ENCODE measurements at regions not wholly inside any gene's neighbourhood (a gene's known extent, or its start where the extent isn't known, plus 50 kb on each side); places are given as distances from the start of the nearest gene placed in this dataset.
"Not testable (repeated sequence)": the region's sequence is repeated elsewhere in the genome, so short reads cannot be mapped to it uniquely, and the experiment has no call there.

- Histone ChIP-seq H3K27ac (no peak overlapping the region), H3K27me3 (no peaks in the 10 kb centered on the region), H3K9me3 (no peaks in the 10 kb centered on the region), H3K4me3 (ENCODE audit: low read depth in 1 of 2, low read length in 1 of 2) (no peak overlapping the region), H3K4me1 (ENCODE audit: control insufficient read depth in 1 of 2, insufficient read depth in 1 of 2, low read depth in 1 of 2, low read length in 1 of 2) (peaks cover 12 to 14% of the 10 kb centered on the region in 2 experiments), H3K36me3 (no peaks in the 10 kb centered on the region)
- TF ChIP-seq CTCF (IDR thresholded peaks at IDR 0.05), result no peak
Observed at GRCh38 chr21:17697473-17697872, 84.8 kb upstream of the BTG3 start.

GRCh38 chr21:17694416-17694815 lies 81.7 kb upstream of the BTG3 start:
- peaks cover 14% of the 10 kb centered on the region in 2 experiments for H3K4me1 ChIP-seq (ENCODE audit: control insufficient read depth in 1 of 2, insufficient read depth in 1 of 2, low read depth in 1 of 2, low read length in 1 of 2)
- H3K36me3 ChIP-seq; H3K27me3 ChIP-seq; H3K9me3 ChIP-seq; H3K4me3 ChIP-seq (ENCODE audit: low read depth in 1 of 2, low read length in 1 of 2); H3K27ac ChIP-seq: not testable (repeated sequence)

DNA sequence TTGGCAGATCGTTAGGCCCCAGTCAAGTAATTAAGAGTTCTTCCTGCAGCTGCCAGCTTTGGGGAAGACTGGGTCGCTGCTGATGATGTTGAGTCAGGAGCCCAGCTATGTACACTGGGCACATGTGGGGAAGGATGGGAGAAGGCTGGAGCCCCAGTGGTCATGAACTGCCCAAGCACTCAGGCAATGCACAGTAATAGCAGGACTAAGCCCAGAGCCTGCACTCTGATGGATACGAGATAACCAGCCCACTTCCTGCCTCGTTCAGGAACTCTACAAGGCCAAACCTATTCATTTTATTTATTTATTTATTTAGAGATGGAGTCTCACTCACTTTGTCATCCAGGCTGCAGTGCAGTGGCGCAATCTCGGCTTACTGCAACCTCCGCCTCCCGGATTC lies 81.1 kb upstream of the BTG3 start:
- no peak overlapping the region for H3K27ac ChIP-seq
- no peak for TF ChIP-seq CTCF (IDR thresholded peaks at IDR 0.05)
- peaks cover 20% of the 10 kb centered on the region in 2 experiments for H3K4me1 ChIP-seq (ENCODE audit: control insufficient read depth in 1 of 2, insufficient read depth in 1 of 2, low read depth in 1 of 2, low read length in 1 of 2)
- no peaks in the 10 kb centered on the region for H3K9me3 ChIP-seq
- H3K36me3 ChIP-seq, result no peaks in the 10 kb centered on the region
- no peaks in the 10 kb centered on the region for H3K27me3 ChIP-seq
- H3K4me3 ChIP-seq (ENCODE audit: low read depth in 1 of 2, low read length in 1 of 2), result no peak overlapping the region

DNA sequence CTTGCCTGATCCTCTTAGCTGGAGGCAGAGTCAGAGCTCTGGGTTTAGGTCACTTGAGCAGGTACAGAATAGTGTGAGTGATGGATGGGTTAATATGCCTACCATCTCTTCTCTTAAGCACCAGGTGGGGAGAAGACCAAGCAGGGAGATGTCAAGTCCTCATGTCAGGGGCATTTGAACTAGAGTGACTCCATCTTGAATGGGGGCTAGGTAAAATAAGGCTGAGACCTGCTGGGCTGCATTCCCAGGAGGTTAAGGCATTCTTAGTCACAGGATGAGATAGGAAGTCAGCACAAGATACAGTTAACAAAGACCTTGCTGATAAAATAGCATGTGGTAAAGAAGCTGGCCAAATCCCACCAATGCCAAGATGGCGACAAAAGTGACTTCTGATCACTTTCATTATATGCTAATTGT lies 77.4 kb upstream of the BTG3 start:
- Histone ChIP-seq H3K27me3 (no peaks in the 10 kb centered on the region), H3K4me1 (ENCODE audit: control insufficient read depth in 1 of 2, insufficient read depth in 1 of 2, low read depth in 1 of 2, low read length in 1 of 2) (peaks cover 6 to 9% of the 10 kb centered on the region in 2 experiments), H3K4me3 (ENCODE audit: low read depth in 1 of 2, low read length in 1 of 2) (no peak overlapping the region), H3K27ac (no peak overlapping the region), H3K9me3 (no peaks in the 10 kb centered on the region), H3K36me3 (no peaks in the 10 kb centered on the region)
- no peak for TF ChIP-seq CTCF (IDR thresholded peaks at IDR 0.05)

GRCh38 chr21:17688912-17689874 lies 76.5 kb upstream of the BTG3 start:
- peak; percentile 75 for TF ChIP-seq CTCF (IDR thresholded peaks at IDR 0.05)
- H3K36me3 ChIP-seq, result no peaks in the 10 kb centered on the region
- H3K4me3 ChIP-seq (ENCODE audit: low read depth in 1 of 2, low read length in 1 of 2), result peak overlapping the region in 1 of 2 experiments; percentile 40
- peak overlapping the region; percentile 30 for H3K27ac ChIP-seq
- H3K9me3 ChIP-seq, result no peaks in the 10 kb centered on the region
- H3K27me3 ChIP-seq, result no peaks in the 10 kb centered on the region
- H3K4me1 ChIP-seq (ENCODE audit: control insufficient read depth in 1 of 2, insufficient read depth in 1 of 2, low read depth in 1 of 2, low read length in 1 of 2), result peaks cover 6 to 9% of the 10 kb centered on the region in 2 experiments

DNA sequence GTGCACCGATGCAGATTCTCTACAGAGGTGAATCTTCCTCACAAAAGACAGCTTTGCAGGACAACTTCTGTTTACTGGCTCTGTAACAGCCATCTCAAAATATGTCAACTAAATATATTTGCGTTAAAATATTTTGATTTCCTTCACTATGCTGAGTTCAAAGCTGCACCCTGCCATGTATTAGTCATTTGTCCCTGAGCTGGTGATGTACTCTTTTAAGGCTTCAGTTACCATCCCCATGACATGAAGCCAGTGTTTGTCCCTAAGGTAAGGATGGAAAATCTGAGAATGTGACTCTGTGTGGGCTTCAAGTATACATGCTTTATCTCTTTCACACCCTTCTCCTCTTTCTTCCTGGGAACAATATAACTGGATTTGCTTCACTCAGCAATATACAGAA lies 70.2 kb upstream of the BTG3 start:
- no peak for TF ChIP-seq CTCF (IDR thresholded peaks at IDR 0.05)
- no peaks in the 10 kb centered on the region for H3K4me1 ChIP-seq (ENCODE audit: control insufficient read depth in 1 of 2, insufficient read depth in 1 of 2, low read depth in 1 of 2, low read length in 1 of 2)
- no peaks in the 10 kb centered on the region for H3K36me3 ChIP-seq
- H3K9me3 ChIP-seq, result no peaks in the 10 kb centered on the region
- no peaks in the 10 kb centered on the region for H3K27me3 ChIP-seq
- no peak overlapping the region for H3K4me3 ChIP-seq (ENCODE audit: low read depth in 1 of 2, low read length in 1 of 2)
- no peak overlapping the region for H3K27ac ChIP-seq

Measured in neutrophil (primary cell).